ENCODE measurements at regions not wholly inside any gene's neighbourhood (a gene's known extent, or its start where the extent isn't known, plus 50 kb on each side); places are given as distances from the start of the nearest gene placed in this dataset.

- DNase-seq (ENCODE audit: low read depth): no peak
- no peak for TF ChIP-seq CTCF (conservative IDR thresholded peaks at IDR 0.05; ENCODE audit: low read depth, low read length)
These were observed 1087.5 kb upstream of the NXPH2 start for GRCh38 chr2:139867601-139868226.

DNA sequence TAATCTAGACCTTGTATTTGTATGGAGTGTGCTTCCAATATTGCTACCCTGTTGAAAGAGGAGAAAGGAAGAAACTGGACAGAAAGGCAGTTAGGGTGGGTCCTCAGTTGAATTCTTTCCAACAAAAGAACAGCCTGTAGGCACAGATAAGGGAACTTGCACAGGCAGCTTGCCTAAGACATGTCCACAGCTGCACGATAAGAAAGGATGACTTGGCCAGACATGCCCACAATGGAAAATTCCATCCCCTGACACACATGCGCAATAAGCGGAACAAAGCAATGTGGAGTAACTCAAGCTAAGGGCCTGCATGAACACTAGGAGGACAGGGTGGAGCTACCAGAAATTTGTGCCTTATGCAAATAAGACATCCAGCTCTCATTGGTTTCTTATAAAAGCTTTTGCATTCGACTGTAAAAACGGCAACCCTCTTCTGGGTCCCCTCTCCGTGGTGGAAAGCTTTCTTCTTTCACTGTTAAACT, 1084.7 kb upstream of the NXPH2 start:
- TF ChIP-seq CTCF (conservative IDR thresholded peaks at IDR 0.05; ENCODE audit: low read depth, low read length): no peak
- no peak overlapping the region for H3K4me3 ChIP-seq (ENCODE audit: low read depth, low read length)
- peak; percentile 0 for DNase-seq (ENCODE audit: low read depth)

More at GRCh38 chr2:139867601-139868226, 1087.5 kb upstream of the NXPH2 start:
- H3K4me3 ChIP-seq (ENCODE audit: low read depth, low read length): no peak overlapping the region

DNA sequence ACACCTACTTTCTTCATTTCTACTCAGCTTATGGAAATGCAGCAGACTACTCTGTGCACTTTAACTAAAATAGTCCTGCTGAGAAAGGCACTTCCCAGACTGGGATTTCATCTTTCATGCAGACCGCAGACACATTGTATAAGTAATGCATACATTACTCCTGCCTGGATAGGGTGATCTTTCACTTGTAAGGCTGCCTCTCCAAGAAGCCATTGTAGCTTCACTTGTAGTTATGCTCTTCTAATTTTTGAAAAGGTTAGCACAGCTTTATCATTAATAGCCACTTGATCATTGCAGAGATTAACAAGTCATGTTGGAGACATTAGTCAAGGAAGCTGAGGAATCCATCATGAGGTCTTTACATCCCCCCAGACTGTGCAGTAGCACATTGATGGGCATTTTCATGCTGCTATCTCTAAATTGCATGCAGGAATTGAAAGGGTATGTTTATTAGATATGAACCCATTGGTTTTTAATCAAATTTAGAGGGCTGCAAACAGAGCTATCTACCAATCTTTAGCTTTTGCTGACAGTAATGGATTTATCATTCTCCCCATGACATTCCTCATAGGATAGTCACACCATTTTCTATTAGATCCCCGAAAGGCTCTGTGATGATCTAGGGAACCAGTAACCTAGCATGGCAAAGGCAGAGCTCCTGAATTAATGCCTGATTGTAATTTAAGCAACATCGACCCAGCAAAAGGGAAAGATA, 1074.7 kb upstream of the NXPH2 start:
- H3K4me3 ChIP-seq (ENCODE audit: low read depth, low read length): no peak overlapping the region
- no peak for TF ChIP-seq CTCF (conservative IDR thresholded peaks at IDR 0.05; ENCODE audit: low read depth, low read length)
- no peak for DNase-seq (ENCODE audit: low read depth)

- no peak overlapping the region for H3K4me3 ChIP-seq (ENCODE audit: low read depth, low read length)
These were observed 1070.2 kb upstream of the NXPH2 start for GRCh38 chr2:139850254-139850890.

GRCh38 chr2:139836769-139837168, 1056.6 kb upstream of the NXPH2 start:
- no peak overlapping the region for H3K4me3 ChIP-seq (ENCODE audit: low read depth, low read length)
- TF ChIP-seq CTCF (conservative IDR thresholded peaks at IDR 0.05; ENCODE audit: low read depth, low read length): no peak
- no peak for DNase-seq (ENCODE audit: low read depth)

More at GRCh38 chr2:139850254-139850890, 1070.2 kb upstream of the NXPH2 start:
- no peak for DNase-seq (ENCODE audit: low read depth)
- no peak for TF ChIP-seq CTCF (conservative IDR thresholded peaks at IDR 0.05; ENCODE audit: low read depth, low read length)

DNA sequence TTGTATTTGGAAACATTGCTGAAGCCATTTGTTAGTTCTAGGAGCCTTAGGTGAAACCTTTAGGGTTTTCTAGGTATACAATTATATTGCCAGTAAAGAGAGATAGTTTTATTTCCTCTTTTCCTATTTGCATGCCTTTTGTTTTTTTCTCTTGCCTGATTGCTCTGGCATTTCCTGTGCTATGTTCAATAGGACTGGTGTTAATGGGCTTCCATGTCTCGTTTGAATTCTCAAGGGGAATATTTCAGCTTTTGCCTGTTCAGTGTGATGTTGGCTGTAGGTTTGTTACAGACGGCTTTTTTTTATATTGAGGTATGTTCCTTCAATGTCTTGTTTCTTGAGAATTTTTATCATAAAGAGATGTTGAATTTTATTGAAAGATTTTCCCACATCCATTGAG, 1054.9 kb upstream of the NXPH2 start:
- no peak overlapping the region for H3K4me3 ChIP-seq (ENCODE audit: low read depth, low read length)
- DNase-seq (ENCODE audit: low read depth): no peak
- TF ChIP-seq CTCF (conservative IDR thresholded peaks at IDR 0.05; ENCODE audit: low read depth, low read length): no peak

Measured in choroid plexus epithelial cell (primary cell).